ENCODE measurements at regions not wholly inside any gene's neighbourhood (a gene's known extent, or its start where the extent isn't known, plus 50 kb on each side); places are given as distances from the start of the nearest gene placed in this dataset.
"Not testable (repeated sequence)": the region's sequence is repeated elsewhere in the genome, so short reads cannot be mapped to it uniquely, and the experiment has no call there.

DNA sequence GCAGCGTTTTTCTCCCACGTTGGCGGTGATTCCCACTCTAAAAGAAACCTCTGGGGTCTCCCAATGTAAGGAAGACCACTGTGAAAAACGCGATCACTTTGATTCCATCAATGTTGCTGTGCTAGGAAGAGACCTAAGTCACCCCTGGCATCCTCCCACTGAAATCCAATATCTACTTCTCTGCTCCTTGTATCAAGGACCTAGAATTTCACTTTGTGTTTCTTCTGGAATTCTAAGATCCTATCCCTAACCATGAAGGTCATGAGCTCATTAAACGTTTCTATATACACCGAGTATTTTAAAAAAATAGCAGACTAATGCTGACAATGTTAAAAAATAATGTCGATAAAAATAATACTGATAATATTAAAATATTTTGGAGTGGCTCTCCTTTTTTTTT lies 118.8 kb upstream of the MYO10 start:
- Histone ChIP-seq H3F3A (ENCODE audit: insufficient read depth) (peaks cover 19% of the 10 kb centered on the region; the same call in 1 of the 2 replicates), H3K79me2 (ENCODE audit: insufficient read depth) (no peaks in the 10 kb centered on the region), H2AFZ (no peak overlapping the region), H3K4me3 (no peak overlapping the region), H3K9me2 (ENCODE audit: insufficient read depth) (no peaks in the 10 kb centered on the region), H3K4me1 (ENCODE audit: insufficient read depth) (peaks cover 29% of the 10 kb centered on the region), H3K9me3 (ENCODE audit: low read depth) (no peaks in the 10 kb centered on the region), H3K27ac (no peak overlapping the region), H3K4me2 (ENCODE audit: unreplicated experiment) (no peak overlapping the region), H3K36me3 (ENCODE audit: low read depth) (no peaks in the 10 kb centered on the region), H4K20me1 (ENCODE audit: insufficient read depth) (no peaks in the 10 kb centered on the region), H3K27me3 (replicated peaks; ENCODE audit: insufficient read depth) (no peaks in the 10 kb centered on the region), H3K9ac (no peak overlapping the region)
- 89 to 90% methylated on average over 8 of the region's 8 CpGs for WGBS, 2 experiments (ENCODE audit: low coverage in 1 of 2, low lambda C conversion rate in 2 of 2, missing lambda C conversion rate in 2 of 2)
- no peak for DNase-seq
- in situ Hi-C loops (cut with MboI) = no loop called here
- TF ChIP-seq EZH2 (IDR thresholded peaks at IDR 0.05; ENCODE audit: insufficient read depth, poor library complexity, severe bottlenecking) = no peak

- Histone ChIP-seq H3K4me3 (no peak overlapping the region), H3K9me2 (ENCODE audit: insufficient read depth) (no peaks in the 10 kb centered on the region), H3K4me2 (ENCODE audit: unreplicated experiment) (peak overlapping the region; percentile 47), H3F3A (ENCODE audit: insufficient read depth) (peaks cover 19% of the 10 kb centered on the region; the same call in 1 of the 2 replicates), H3K9ac (no peak overlapping the region), H3K27me3 (replicated peaks; ENCODE audit: insufficient read depth) (no peaks in the 10 kb centered on the region), H3K36me3 (ENCODE audit: low read depth) (no peaks in the 10 kb centered on the region), H3K79me2 (ENCODE audit: insufficient read depth) (no peaks in the 10 kb centered on the region), H2AFZ (peak overlapping the region; percentile 59), H3K9me3 (ENCODE audit: low read depth) (no peaks in the 10 kb centered on the region), H3K27ac (no peak overlapping the region), H4K20me1 (ENCODE audit: insufficient read depth) (no peaks in the 10 kb centered on the region), H3K4me1 (ENCODE audit: insufficient read depth) (peaks cover 29% of the 10 kb centered on the region)
- peak; percentile 49 for DNase-seq
- 28 to 35% methylated on average over 7 of the region's 7 CpGs for WGBS, 2 experiments (ENCODE audit: low coverage in 1 of 2, low lambda C conversion rate in 2 of 2, missing lambda C conversion rate in 2 of 2)
- TF ChIP-seq EZH2phosphoT487 (IDR thresholded peaks at IDR 0.05; ENCODE audit: insufficient read depth, low read depth) = no peak
- TF ChIP-seq EZH2 (IDR thresholded peaks at IDR 0.05; ENCODE audit: insufficient read depth, poor library complexity, severe bottlenecking) = no peak
- in situ Hi-C loops (cut with MboI) = no loop called here
Measured at GRCh38 chr5:17056141-17056631, 120.1 kb upstream of the MYO10 start.

DNA sequence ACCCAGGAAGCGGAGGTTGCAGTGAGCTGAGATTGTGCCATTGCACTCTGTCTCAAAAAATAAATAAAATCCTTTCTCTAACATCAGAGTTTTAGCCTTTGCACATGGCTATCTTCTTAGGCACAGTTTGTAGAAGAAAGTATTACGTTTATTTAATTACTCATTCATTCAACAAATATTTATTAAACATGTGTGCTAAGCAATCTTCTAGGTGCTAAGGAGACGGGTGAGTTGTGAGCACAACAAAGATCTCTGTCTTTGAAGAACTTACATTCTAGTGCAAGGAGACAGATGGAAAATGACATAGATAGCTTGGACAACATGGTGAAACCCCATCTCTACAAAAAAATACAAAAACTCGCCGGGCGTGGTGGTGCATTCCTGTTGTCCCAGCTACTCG lies 122.3 kb upstream of the MYO10 start:
- Histone ChIP-seq H3K4me1 (ENCODE audit: insufficient read depth) (peaks cover 29% of the 10 kb centered on the region), H3K4me2 (ENCODE audit: unreplicated experiment) (no peak overlapping the region), H3K79me2 (ENCODE audit: insufficient read depth) (no peaks in the 10 kb centered on the region), H3K36me3 (ENCODE audit: low read depth) (no peaks in the 10 kb centered on the region), H3K9me3 (ENCODE audit: low read depth) (no peaks in the 10 kb centered on the region), H3K9me2 (ENCODE audit: insufficient read depth) (no peaks in the 10 kb centered on the region), H3F3A (ENCODE audit: insufficient read depth) (peaks cover 19% of the 10 kb centered on the region; the same call in 1 of the 2 replicates), H3K27me3 (replicated peaks; ENCODE audit: insufficient read depth) (no peaks in the 10 kb centered on the region), H3K27ac (no peak overlapping the region), H2AFZ (no peak overlapping the region), H3K9ac (no peak overlapping the region), H4K20me1 (ENCODE audit: insufficient read depth) (no peaks in the 10 kb centered on the region), H3K4me3 (no peak overlapping the region)
- no peak for TF ChIP-seq EZH2phosphoT487 (IDR thresholded peaks at IDR 0.05; ENCODE audit: insufficient read depth, low read depth)
- no peak for TF ChIP-seq EZH2 (IDR thresholded peaks at IDR 0.05; ENCODE audit: insufficient read depth, poor library complexity, severe bottlenecking)
- DNase-seq = no peak
- 75 to 81% methylated on average over 7 of the region's 7 CpGs for WGBS, 2 experiments (ENCODE audit: low coverage in 1 of 2, low lambda C conversion rate in 2 of 2, missing lambda C conversion rate in 2 of 2)
- in situ Hi-C loops (cut with MboI) = no loop called here

DNA sequence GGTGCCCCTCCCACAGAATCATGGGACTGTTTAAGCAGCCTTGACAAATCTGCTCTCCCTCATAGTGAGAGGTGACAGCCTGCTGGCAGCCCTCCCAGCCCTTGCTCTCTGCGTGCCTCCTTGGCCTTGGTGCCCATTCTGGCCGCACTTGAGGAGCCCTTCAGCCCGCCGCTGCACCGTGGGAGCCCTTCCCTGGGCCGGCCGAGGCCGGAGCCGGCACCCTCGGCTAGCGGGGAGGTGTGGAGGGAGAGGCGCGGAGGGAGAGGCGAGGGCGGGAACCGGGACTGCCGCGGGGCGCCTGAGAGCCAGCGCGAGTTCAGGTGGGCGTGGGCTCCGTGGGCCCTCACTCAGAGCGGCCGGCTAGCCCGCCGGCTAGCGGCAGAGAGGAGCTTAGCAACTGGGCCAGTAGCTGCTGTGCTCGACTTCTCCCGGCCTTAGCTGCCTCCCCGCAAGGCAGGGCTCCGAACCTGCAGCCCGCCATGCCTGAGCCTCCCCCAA lies 125.9 kb upstream of the MYO10 start:
- no peak overlapping the region for H3K4me3 ChIP-seq
- H3K36me3 ChIP-seq (ENCODE audit: low read depth) = no peaks in the 10 kb centered on the region
- H3K4me2 ChIP-seq (ENCODE audit: unreplicated experiment) = no peak overlapping the region
- peaks cover 13% of the 10 kb centered on the region for H3K4me1 ChIP-seq (ENCODE audit: insufficient read depth)
- TF ChIP-seq EZH2 (IDR thresholded peaks at IDR 0.05; ENCODE audit: insufficient read depth, poor library complexity, severe bottlenecking) (no peak), EZH2phosphoT487 (IDR thresholded peaks at IDR 0.05; ENCODE audit: insufficient read depth, low read depth) (no peak)
- 97 to 99% methylated on average over 17 to 33 of the region's 33 CpGs for WGBS, 2 experiments (ENCODE audit: low coverage in 1 of 2, low lambda C conversion rate in 2 of 2, missing lambda C conversion rate in 2 of 2)
- H3K9ac ChIP-seq = no peak overlapping the region
- no peaks in the 10 kb centered on the region for H3K27me3 ChIP-seq (replicated peaks; ENCODE audit: insufficient read depth)
- no peaks in the 10 kb centered on the region for H3K79me2 ChIP-seq (ENCODE audit: insufficient read depth)
- no peaks in the 10 kb centered on the region for H4K20me1 ChIP-seq (ENCODE audit: insufficient read depth)
- H2AFZ ChIP-seq = no peak overlapping the region
- peaks cover 18% of the 10 kb centered on the region; the same call in 1 of the 2 replicates for H3F3A ChIP-seq (ENCODE audit: insufficient read depth)
- H3K9me2 ChIP-seq (ENCODE audit: insufficient read depth) = no peaks in the 10 kb centered on the region
- no peak for DNase-seq
- in situ Hi-C loops (cut with MboI) = no loop called here
- H3K27ac ChIP-seq = no peak overlapping the region
- H3K9me3 ChIP-seq (ENCODE audit: low read depth) = no peaks in the 10 kb centered on the region

GRCh38 chr5:17062741-17063140 lies 126.7 kb upstream of the MYO10 start:
- H3K36me3 ChIP-seq (ENCODE audit: low read depth); H3K79me2 ChIP-seq (ENCODE audit: insufficient read depth); H3K9ac ChIP-seq; in situ Hi-C loops (cut with MboI); H4K20me1 ChIP-seq (ENCODE audit: insufficient read depth); H3K4me2 ChIP-seq (ENCODE audit: unreplicated experiment); H3K4me3 ChIP-seq; H2AFZ ChIP-seq; H3K27ac ChIP-seq; H3K9me3 ChIP-seq (ENCODE audit: low read depth); H3K27me3 ChIP-seq (replicated peaks; ENCODE audit: insufficient read depth); H3K4me1 ChIP-seq (ENCODE audit: insufficient read depth); DNase-seq; H3K9me2 ChIP-seq (ENCODE audit: insufficient read depth): not testable (repeated sequence)
- WGBS, 2 experiments (ENCODE audit: low coverage in 1 of 2, low lambda C conversion rate in 2 of 2, missing lambda C conversion rate in 2 of 2) = 98 to 100% methylated on average over 4 of the region's 4 CpGs
- peaks cover 10% of the 10 kb centered on the region; the same call in 1 of the 2 replicates for H3F3A ChIP-seq (ENCODE audit: insufficient read depth)

Measured in GM23248 (cell line).